MM.1S (cell line): ENCODE measurements at regions not wholly inside any gene's neighbourhood (a gene's known extent, or its start where the extent isn't known, plus 50 kb on each side); places are given as distances from the start of the nearest gene placed in this dataset.

ENCODE experiments used
- DNase-seq: peaks from one replicate; pipeline ENCODE4 v3.0.0-alpha.2; 2015
- H2AFZ ChIP-seq: fragments of 300-600 bp; sonication (generic); 2 replicates; pipeline ENCODE4 v1.6.0; 2016; ENCODE audit warnings: antibody characterized with exemption, low read length
- H3F3A ChIP-seq: fragments of 300-600 bp; sonication (generic); 2 replicates; pipeline ENCODE4 v1.6.1; 2016; ENCODE audit warnings: mild to moderate bottlenecking, antibody characterized with exemption, low read length, moderate library complexity, mixed read lengths; ENCODE audit not compliant: insufficient read depth
- H3K27ac ChIP-seq: fragments of 300-600 bp; sonication (generic); 2 replicates; pipeline ENCODE4 v1.5.1; 2016; ENCODE audit warnings: mild to moderate bottlenecking, low read length
- H3K27me3 ChIP-seq: fragments of 300-600 bp; sonication (generic); replicated peaks from 2 replicates; pipeline ENCODE4 v1.6.0; 2016; ENCODE audit warnings: low read length; ENCODE audit not compliant: insufficient read depth
- H3K36me3 ChIP-seq: fragments of 300-600 bp; sonication (generic); replicated peaks from 2 replicates; pipeline ENCODE4 v1.6.1; 2016; ENCODE audit warnings: mild to moderate bottlenecking, low read length, mixed read lengths; ENCODE audit not compliant: insufficient read depth
- H3K4me1 ChIP-seq: fragments of 300-600 bp; sonication (generic); 2 replicates; pipeline ENCODE4 v1.6.1; 2016; ENCODE audit warnings: low read length, mixed read lengths
- H3K4me2 ChIP-seq: fragments of 300-600 bp; sonication (generic); 2 replicates; pipeline ENCODE4 v1.6.0; 2016; ENCODE audit warnings: low read depth, low read length
- H3K4me3 ChIP-seq: fragments of 300-600 bp; sonication (generic); 2 replicates; pipeline ENCODE4 v1.5.1; 2016; ENCODE audit warnings: low read length, mixed read lengths
- H3K79me2 ChIP-seq: fragments of 300-600 bp; sonication (generic); 2 replicates; pipeline ENCODE4 v1.6.1; 2016; ENCODE audit warnings: mixed run types, low read length, mixed read lengths
- H3K9ac ChIP-seq: fragments of 300-600 bp; sonication (generic); 2 replicates; pipeline ENCODE4 v1.6.1; 2016; ENCODE audit warnings: low read length, mixed read lengths
- H3K9me2 ChIP-seq: fragments of 300-600 bp; sonication (generic); replicated peaks from 2 replicates; pipeline ENCODE4 v1.6.1; 2016; ENCODE audit warnings: mild to moderate bottlenecking, low read length, mixed read lengths; ENCODE audit not compliant: insufficient read depth
- H3K9me3 ChIP-seq: fragments of 300-600 bp; sonication (generic); replicated peaks from 2 replicates; pipeline ENCODE4 v1.6.1; 2016; ENCODE audit warnings: mild to moderate bottlenecking, low read length, mixed read lengths; ENCODE audit not compliant: insufficient read depth
- H4K20me1 ChIP-seq: fragments of 300-600 bp; sonication (generic); 2 replicates; pipeline ENCODE4 v1.6.1; 2016; ENCODE audit warnings: mild to moderate bottlenecking, low read length, moderate library complexity, mixed read lengths; ENCODE audit not compliant: insufficient read depth
- EZH2 ChIP-seq: fragments of 300-600 bp; sonication (generic); optimal IDR thresholded peaks from 2 replicates; pipeline ENCODE3; 2017; ENCODE audit warnings: low read depth, mild to moderate bottlenecking, antibody characterized with exemption, low read length, mixed read lengths
- EZH2phosphoT487 ChIP-seq: fragments of 300-600 bp; sonication (generic); IDR thresholded peaks from 2 replicates; pipeline ENCODE4 v1.6.1; 2018; ENCODE audit warnings: antibody characterized with exemption, low read length
- TF ChIP-seq, protein P1 (sequence below): fragments of 300-600 bp; sonication (generic); IDR thresholded peaks from 2 replicates; pipeline ENCODE4 v1.5.1; 2016; ENCODE audit warnings: antibody characterized with exemption, low read length, mixed read lengths

DNA sequence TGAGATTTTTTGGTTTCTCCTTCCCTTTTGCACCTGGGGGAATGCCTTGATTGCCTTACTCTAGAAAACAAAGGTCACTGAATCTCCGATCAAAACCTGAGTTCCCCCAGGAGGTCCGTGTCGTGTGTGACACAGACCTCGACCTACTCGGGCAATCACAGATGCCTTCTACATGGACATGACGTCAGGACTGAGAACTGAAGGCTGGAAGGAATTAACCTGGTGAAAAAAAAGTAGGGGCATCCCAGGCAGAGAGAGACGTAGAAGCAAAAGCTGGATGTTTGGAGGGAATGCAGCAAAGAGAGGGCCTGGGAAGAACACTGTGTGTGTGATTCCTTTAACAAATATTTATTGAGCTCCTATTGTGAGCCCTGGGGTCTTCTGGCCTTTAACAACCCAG lies 178.0 kb downstream of the PRDM2 start:
- no peak overlapping the region for H2AFZ ChIP-seq

DNA sequence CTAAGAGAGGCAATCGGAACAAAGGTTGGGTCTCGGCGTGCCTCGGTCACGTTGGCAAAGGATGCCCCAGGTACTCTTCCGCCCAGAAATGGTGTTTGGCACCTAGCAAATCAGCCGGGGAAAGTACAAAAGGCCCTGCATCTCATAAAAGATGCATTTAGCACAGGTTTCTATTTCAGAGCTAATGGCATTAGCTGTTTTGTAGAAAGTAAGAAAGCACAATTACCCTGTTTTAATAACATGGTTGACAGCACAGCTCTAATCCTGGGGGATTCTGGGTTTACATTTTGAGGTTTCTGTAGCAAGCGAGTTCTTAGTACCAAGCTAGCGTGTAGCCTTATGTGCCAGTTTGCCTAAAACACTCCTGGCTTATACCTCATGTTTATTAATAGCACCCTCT lies 178.5 kb downstream of the PRDM2 start:
- no peaks in the 10 kb centered on the region for H3K9me3 ChIP-seq
- H3K4me2 ChIP-seq: no peak overlapping the region
- H2AFZ ChIP-seq: no peak overlapping the region
- no peak overlapping the region for H3K9ac ChIP-seq
- H3K4me1 ChIP-seq: no peaks in the 10 kb centered on the region
- H3K36me3 ChIP-seq: no peaks in the 10 kb centered on the region
- no peaks in the 10 kb centered on the region for H3K9me2 ChIP-seq
- no peak overlapping the region for H3K4me3 ChIP-seq
- H3K27ac ChIP-seq: no peak overlapping the region
- no peaks in the 10 kb centered on the region for H3K27me3 ChIP-seq
- H4K20me1 ChIP-seq: no peaks in the 10 kb centered on the region
- TF ChIP-seq, protein P1, sequence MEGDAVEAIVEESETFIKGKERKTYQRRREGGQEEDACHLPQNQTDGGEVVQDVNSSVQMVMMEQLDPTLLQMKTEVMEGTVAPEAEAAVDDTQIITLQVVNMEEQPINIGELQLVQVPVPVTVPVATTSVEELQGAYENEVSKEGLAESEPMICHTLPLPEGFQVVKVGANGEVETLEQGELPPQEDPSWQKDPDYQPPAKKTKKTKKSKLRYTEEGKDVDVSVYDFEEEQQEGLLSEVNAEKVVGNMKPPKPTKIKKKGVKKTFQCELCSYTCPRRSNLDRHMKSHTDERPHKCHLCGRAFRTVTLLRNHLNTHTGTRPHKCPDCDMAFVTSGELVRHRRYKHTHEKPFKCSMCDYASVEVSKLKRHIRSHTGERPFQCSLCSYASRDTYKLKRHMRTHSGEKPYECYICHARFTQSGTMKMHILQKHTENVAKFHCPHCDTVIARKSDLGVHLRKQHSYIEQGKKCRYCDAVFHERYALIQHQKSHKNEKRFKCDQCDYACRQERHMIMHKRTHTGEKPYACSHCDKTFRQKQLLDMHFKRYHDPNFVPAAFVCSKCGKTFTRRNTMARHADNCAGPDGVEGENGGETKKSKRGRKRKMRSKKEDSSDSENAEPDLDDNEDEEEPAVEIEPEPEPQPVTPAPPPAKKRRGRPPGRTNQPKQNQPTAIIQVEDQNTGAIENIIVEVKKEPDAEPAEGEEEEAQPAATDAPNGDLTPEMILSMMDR: no peak
- TF ChIP-seq EZH2: no peak
- no peak for TF ChIP-seq EZH2phosphoT487
- H3F3A ChIP-seq: no peaks in the 10 kb centered on the region
- H3K79me2 ChIP-seq: no peaks in the 10 kb centered on the region
- DNase-seq: no peak

More for the DNA sequence above, 178.0 kb downstream of the PRDM2 start:
- no peak for TF ChIP-seq EZH2phosphoT487
- no peak for TF ChIP-seq EZH2
- TF ChIP-seq, protein P1: no peak
- no peak overlapping the region for H3K27ac ChIP-seq
- no peaks in the 10 kb centered on the region for H3K4me1 ChIP-seq
- H3K36me3 ChIP-seq: no peaks in the 10 kb centered on the region
- DNase-seq: no peak
- no peak overlapping the region for H3K9ac ChIP-seq
- H3K27me3 ChIP-seq: no peaks in the 10 kb centered on the region
- no peaks in the 10 kb centered on the region for H3K79me2 ChIP-seq
- H3K9me3 ChIP-seq: no peaks in the 10 kb centered on the region
- H3K4me3 ChIP-seq: no peak overlapping the region
- H3F3A ChIP-seq: no peaks in the 10 kb centered on the region
- H4K20me1 ChIP-seq: no peaks in the 10 kb centered on the region
- H3K9me2 ChIP-seq: no peaks in the 10 kb centered on the region
- no peak overlapping the region for H3K4me2 ChIP-seq

DNA sequence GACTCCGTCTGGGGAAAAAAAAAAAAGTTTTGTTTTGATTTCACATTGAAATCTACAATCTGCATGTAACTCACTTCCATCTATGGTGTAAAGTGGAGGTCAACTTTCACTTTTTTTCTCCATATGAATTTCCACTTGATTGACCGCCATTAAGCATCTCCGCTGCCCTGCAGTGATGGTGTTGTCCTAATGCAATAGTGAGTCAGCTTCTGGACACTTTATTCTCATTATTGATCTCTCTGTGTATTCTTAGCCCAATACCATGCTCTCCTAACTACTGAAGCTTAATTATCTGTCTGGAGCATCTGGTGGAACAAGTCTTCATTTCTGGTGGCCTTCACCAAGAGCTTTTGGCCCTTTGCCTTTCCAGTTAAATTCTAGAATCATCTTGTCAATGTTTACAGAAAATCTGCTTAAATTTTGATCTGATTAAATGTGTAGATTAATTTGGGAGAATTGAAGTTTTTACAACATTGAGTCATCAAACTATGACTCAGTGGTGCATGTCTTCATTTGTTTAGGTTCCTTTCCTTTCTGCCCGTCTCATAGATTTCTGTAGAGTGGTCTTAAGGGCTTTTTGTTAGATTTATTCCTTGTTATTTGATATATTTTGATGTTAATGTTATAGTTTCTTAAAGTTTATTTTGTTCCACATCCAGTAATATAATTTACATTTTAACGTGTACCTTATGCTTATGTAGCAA lies 181.5 kb downstream of the PRDM2 start:
- Histone ChIP-seq H3K79me2 (no peaks in the 10 kb centered on the region), H3K4me1 (no peaks in the 10 kb centered on the region), H3K9me3 (no peaks in the 10 kb centered on the region), H3K36me3 (no peaks in the 10 kb centered on the region), H3K9me2 (no peaks in the 10 kb centered on the region), H2AFZ (no peak overlapping the region), H3K27ac (no peak overlapping the region), H3K9ac (no peak overlapping the region), H4K20me1 (no peaks in the 10 kb centered on the region), H3K27me3 (no peaks in the 10 kb centered on the region), H3K4me3 (no peak overlapping the region), H3K4me2 (no peak overlapping the region), H3F3A (no peaks in the 10 kb centered on the region)
- TF ChIP-seq, protein P1: no peak
- no peak for TF ChIP-seq EZH2phosphoT487
- TF ChIP-seq EZH2: no peak
- no peak for DNase-seq
